Head of caudate nucleus (tissue), 42 donors: ENCODE measurements at regions not wholly inside any gene's neighbourhood (a gene's known extent, or its start where the extent isn't known, plus 50 kb on each side); places are given as distances from the start of the nearest gene placed in this dataset.
"Not testable (repeated sequence)": the region's sequence is repeated elsewhere in the genome, so short reads cannot be mapped to it uniquely, and the experiment has no call there.

ENCODE experiments used
- DNase-seq, 42 donors: peaks; one replicate each; pipeline versions ENCODE4 v3.0.0 to v3.0.0-alpha.2; 2020 to 2021; ENCODE audit warnings: mixed read lengths in 7 of 42
- intact Hi-C: fragments of 100-400 bp; cut with DNase I; formaldehyde crosslinking; loops from one replicate; pipeline ENCODE4 v1.15.0; 2022

- DNase-seq = no peak
- intact Hi-C loops = no loop called here
Measured at GRCh38 chr4:125762537-125762936, 447.8 kb downstream of the FAT4 start.

GRCh38 chr4:125765941-125766340 lies 451.2 kb downstream of the FAT4 start:
- intact Hi-C loops = no loop called here

GRCh38 chr4:125770814-125771398 lies 456.2 kb downstream of the FAT4 start:
- no peak for DNase-seq
- intact Hi-C loops = no loop called here

More at GRCh38 chr4:125765941-125766340, 451.2 kb downstream of the FAT4 start:
- no peak for DNase-seq

- intact Hi-C loops = no loop called here
- no peak for DNase-seq
Measured at GRCh38 chr4:125772680-125773079, 457.9 kb downstream of the FAT4 start.

GRCh38 chr4:125773502-125773901 lies 458.7 kb downstream of the FAT4 start:
- intact Hi-C loops = no loop called here
- DNase-seq = no peak

- intact Hi-C loops = no loop called here
Measured at GRCh38 chr4:125773931-125774330, 459.2 kb downstream of the FAT4 start.

GRCh38 chr4:125776146-125776545 lies 461.4 kb downstream of the FAT4 start:
- DNase-seq = no peak
- intact Hi-C loops = no loop called here

More at GRCh38 chr4:125773931-125774330, 459.2 kb downstream of the FAT4 start:
- no peak for DNase-seq

- no peak for DNase-seq
- intact Hi-C loops = no loop called here
Measured at GRCh38 chr4:125780164-125780563, 465.4 kb downstream of the FAT4 start.

- no peak for DNase-seq
- intact Hi-C loops = no loop called here
Measured at GRCh38 chr4:125780747-125781146, 466.0 kb downstream of the FAT4 start.

- no peak for DNase-seq
- intact Hi-C loops = no loop called here
Measured at GRCh38 chr4:125781651-125782050, 466.9 kb downstream of the FAT4 start.

GRCh38 chr4:125784741-125785140 lies 470.0 kb downstream of the FAT4 start:
- DNase-seq = no peak
- intact Hi-C loops = no loop called here

- intact Hi-C loops = no loop called here
- no peak for DNase-seq
Measured at GRCh38 chr4:125787707-125788106, 473.0 kb downstream of the FAT4 start.

GRCh38 chr4:125789023-125789422 lies 474.3 kb downstream of the FAT4 start:
- no peak for DNase-seq

GRCh38 chr4:125791896-125792295 lies 477.1 kb downstream of the FAT4 start:
- intact Hi-C loops = no loop called here
- DNase-seq = no peak

More at GRCh38 chr4:125789023-125789422, 474.3 kb downstream of the FAT4 start:
- intact Hi-C loops = no loop called here

GRCh38 chr4:125794989-125795388 lies 480.2 kb downstream of the FAT4 start:
- DNase-seq = no peak
- intact Hi-C loops = no loop called here

- DNase-seq = no peak
- intact Hi-C loops = no loop called here
Measured at GRCh38 chr4:125796138-125796537, 481.4 kb downstream of the FAT4 start.

- intact Hi-C loops, DNase-seq: not testable (repeated sequence)
Measured at GRCh38 chr4:125797621-125798020, 482.9 kb downstream of the FAT4 start.

- DNase-seq = no peak
- intact Hi-C loops = no loop called here
Measured at GRCh38 chr4:125801373-125801772, 486.6 kb downstream of the FAT4 start.

GRCh38 chr4:125801924-125802323 lies 487.2 kb downstream of the FAT4 start:
- DNase-seq = no peak
- intact Hi-C loops = no loop called here

GRCh38 chr4:125808022-125808421 lies 493.3 kb downstream of the FAT4 start:
- intact Hi-C loops = no loop called here
- DNase-seq = no peak

GRCh38 chr4:125808570-125808969 lies 493.8 kb downstream of the FAT4 start:
- no peak for DNase-seq
- intact Hi-C loops = no loop called here

GRCh38 chr4:125811892-125812291 lies 497.1 kb downstream of the FAT4 start:
- no peak for DNase-seq

More at GRCh38 chr4:125811892-125812291, 497.1 kb downstream of the FAT4 start:
- intact Hi-C loops = no loop called here
